ENCODE measurements at regions not wholly inside any gene's neighbourhood (a gene's known extent, or its start where the extent isn't known, plus 50 kb on each side); places are given as distances from the start of the nearest gene placed in this dataset.
A peak's percentile ranks its signal among the peaks of the same experiment; 100 is the strongest.

DNA sequence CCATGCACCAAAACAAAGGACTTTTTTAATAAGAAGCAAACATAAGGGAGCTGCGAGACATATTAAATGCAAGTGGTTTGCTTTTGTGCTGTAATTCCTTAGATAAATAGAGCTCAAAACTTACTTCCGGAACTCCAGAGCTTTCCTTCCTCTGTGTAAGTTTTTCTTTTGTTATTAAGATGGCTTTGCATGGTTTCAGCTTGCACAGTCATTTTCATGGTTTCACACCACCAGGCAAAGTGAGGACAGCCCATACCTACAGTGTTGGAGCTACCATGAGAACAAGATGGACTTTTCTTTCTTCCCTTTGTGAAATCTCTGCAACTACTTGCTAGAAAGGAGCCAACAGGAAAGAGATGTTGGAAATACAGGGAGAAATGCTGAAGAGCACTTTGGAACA lies 368.0 kb downstream of the SETD4 start:
- Histone ChIP-seq H3K9ac (ENCODE audit: low read depth, low read length) (no peak overlapping the region), H3K9me3 (ENCODE audit: control insufficient read depth, insufficient read depth, low read length) (no peaks in the 10 kb centered on the region), H3K4me1 (ENCODE audit: control insufficient read depth, insufficient read depth, low read length) (peaks cover 5% of the 10 kb centered on the region), H3K27ac (ENCODE audit: low read depth, low read length) (peak overlapping the region; percentile 6), H3K4me3 (ENCODE audit: low read depth, low read length) (no peak overlapping the region), H3K27me3 (ENCODE audit: control insufficient read depth, insufficient read depth, low read length) (no peaks in the 10 kb centered on the region), H3K36me3 (ENCODE audit: control insufficient read depth, insufficient read depth, low read length) (no peaks in the 10 kb centered on the region)

DNA sequence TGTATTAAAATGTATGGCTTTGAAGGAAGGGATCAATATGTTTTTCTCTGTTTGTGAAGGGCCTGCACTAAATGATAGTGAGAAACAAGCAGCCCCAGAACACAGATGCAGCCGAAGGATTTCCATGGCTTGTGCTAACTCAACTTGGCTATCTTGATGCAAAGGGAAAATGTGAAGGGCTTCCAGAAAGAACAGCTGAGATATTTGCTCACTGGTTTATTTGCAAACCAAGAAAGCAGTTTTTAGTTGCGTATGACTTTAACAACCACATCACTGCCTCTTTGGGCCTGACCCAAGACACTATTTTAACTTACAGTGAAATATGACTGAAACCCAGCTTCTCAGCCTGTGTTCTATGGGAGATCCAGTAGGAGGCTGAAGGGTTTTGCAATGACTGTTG lies 369.9 kb downstream of the SETD4 start:
- Histone ChIP-seq H3K27ac (ENCODE audit: low read depth, low read length) (no peak overlapping the region), H3K4me1 (ENCODE audit: control insufficient read depth, insufficient read depth, low read length) (peaks cover 5% of the 10 kb centered on the region), H3K4me3 (ENCODE audit: low read depth, low read length) (no peak overlapping the region), H3K9ac (ENCODE audit: low read depth, low read length) (no peak overlapping the region), H3K36me3 (ENCODE audit: control insufficient read depth, insufficient read depth, low read length) (no peaks in the 10 kb centered on the region), H3K9me3 (ENCODE audit: control insufficient read depth, insufficient read depth, low read length) (no peaks in the 10 kb centered on the region), H3K27me3 (ENCODE audit: control insufficient read depth, insufficient read depth, low read length) (no peaks in the 10 kb centered on the region)

DNA sequence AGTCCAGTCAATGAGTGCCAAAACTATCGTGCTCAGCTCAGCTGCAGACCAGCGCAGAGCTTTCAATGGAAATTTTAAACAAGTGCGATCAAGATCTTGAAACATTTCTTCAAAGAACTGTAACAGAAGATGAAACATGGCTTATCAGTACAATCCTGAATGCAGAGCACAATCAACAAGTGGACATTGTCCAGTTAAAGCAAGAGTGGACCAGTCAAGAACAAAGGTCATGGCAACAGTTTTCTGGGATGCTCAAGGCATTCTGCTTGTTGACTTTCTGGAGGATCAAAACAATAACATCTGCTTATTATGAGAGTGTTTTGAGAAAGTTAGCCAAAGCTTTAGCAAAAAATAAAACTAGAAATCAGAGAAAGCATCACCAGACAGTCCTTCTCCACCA lies 374.2 kb downstream of the SETD4 start:
- Histone ChIP-seq H3K27me3 (ENCODE audit: control insufficient read depth, insufficient read depth, low read length) (no peaks in the 10 kb centered on the region), H3K4me3 (ENCODE audit: low read depth, low read length) (no peak overlapping the region), H3K36me3 (ENCODE audit: control insufficient read depth, insufficient read depth, low read length) (no peaks in the 10 kb centered on the region), H3K9ac (ENCODE audit: low read depth, low read length) (no peak overlapping the region), H3K4me1 (ENCODE audit: control insufficient read depth, insufficient read depth, low read length) (no peaks in the 10 kb centered on the region), H3K9me3 (ENCODE audit: control insufficient read depth, insufficient read depth, low read length) (no peaks in the 10 kb centered on the region), H3K27ac (ENCODE audit: low read depth, low read length) (no peak overlapping the region)

DNA sequence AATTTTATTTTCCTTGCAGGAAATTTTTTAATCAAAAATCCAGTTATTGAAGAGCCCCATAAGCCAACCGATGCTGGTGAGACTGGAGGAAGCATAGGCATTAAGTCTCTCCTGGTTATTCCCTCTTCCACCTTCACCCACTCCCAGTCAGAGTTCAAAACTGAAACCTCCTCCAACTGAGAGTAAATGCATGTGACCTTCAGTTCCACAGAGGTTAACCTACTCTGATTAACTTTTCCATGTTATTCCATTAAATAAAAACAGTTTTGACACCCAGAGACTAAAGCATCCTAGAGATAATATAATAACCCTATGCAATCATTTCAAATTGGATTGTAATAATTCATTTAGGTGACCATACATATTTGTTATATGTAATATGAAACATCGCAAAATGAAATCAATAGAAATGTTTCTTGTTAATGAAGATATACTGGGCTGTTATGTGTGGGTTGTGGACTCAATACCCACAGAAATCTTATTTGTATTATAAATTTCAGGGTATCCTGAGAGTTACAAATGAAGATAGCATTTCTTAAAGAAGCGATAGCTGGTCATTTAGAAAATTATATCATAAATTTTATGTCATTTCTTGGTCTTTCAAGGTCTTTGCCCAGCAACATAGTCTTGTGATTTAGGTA lies 376.5 kb downstream of the SETD4 start:
- no peaks in the 10 kb centered on the region for H3K9me3 ChIP-seq (ENCODE audit: control insufficient read depth, insufficient read depth, low read length)
- no peaks in the 10 kb centered on the region for H3K36me3 ChIP-seq (ENCODE audit: control insufficient read depth, insufficient read depth, low read length)
- no peak overlapping the region for H3K4me3 ChIP-seq (ENCODE audit: low read depth, low read length)
- no peaks in the 10 kb centered on the region for H3K4me1 ChIP-seq (ENCODE audit: control insufficient read depth, insufficient read depth, low read length)
- H3K27me3 ChIP-seq (ENCODE audit: control insufficient read depth, insufficient read depth, low read length), result no peaks in the 10 kb centered on the region
- H3K9ac ChIP-seq (ENCODE audit: low read depth, low read length), result no peak overlapping the region
- no peak overlapping the region for H3K27ac ChIP-seq (ENCODE audit: low read depth, low read length)

DNA sequence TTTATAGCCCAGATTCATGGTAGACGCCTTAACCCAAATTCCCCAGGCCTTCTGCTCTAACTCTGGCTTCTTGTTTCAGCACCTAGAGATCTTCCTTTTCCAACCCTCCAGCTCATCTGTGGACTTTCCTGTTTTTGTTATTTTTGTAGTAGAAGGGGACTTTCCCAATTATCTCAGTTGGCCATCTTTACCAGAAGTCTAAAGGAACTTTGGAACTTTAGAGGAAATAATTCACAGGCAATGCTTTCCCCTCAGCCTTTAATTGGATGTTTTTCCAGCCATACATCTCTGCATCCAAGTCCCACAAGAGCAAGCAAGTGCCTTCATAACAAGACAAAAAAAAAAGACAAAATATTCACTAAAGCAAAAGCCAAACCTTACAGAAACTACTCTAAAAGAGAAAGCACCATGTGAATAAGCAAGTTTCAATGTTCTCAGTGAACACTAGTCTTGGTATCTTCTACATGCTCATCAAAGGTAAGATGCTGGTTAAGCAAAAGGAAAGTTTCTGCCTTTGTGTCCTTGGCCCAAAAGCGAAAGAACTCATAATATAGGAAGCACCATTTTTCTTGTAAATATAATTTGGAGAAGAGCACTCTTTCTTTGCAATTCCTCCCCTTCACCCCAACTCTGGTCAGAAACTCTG lies 377.3 kb downstream of the SETD4 start:
- Histone ChIP-seq H3K36me3 (ENCODE audit: control insufficient read depth, insufficient read depth, low read length) (no peaks in the 10 kb centered on the region), H3K27ac (ENCODE audit: low read depth, low read length) (no peak overlapping the region), H3K4me1 (ENCODE audit: control insufficient read depth, insufficient read depth, low read length) (no peaks in the 10 kb centered on the region), H3K27me3 (ENCODE audit: control insufficient read depth, insufficient read depth, low read length) (no peaks in the 10 kb centered on the region), H3K9me3 (ENCODE audit: control insufficient read depth, insufficient read depth, low read length) (no peaks in the 10 kb centered on the region), H3K4me3 (ENCODE audit: low read depth, low read length) (no peak overlapping the region), H3K9ac (ENCODE audit: low read depth, low read length) (no peak overlapping the region)

DNA sequence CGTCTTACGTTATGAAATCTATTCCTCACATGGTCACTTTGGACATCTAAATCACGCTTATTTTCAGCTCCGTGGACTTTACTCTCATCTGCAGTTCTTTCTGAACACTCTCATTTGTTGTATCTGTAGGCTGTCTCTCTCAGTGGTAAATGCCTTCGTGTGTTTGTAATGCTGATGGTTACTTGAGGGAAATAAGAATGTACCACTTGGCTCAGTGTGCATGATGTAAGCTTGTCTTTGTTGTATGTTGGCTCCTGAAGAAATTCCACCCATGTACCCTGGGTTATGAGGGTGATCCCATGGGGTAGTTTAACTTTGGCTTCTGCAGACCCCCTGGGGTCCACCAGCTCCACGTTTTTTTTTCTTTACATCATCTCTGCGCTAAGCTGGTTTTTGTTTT lies 378.4 kb downstream of the SETD4 start:
- H3K27me3 ChIP-seq (ENCODE audit: control insufficient read depth, insufficient read depth, low read length), result no peaks in the 10 kb centered on the region
- no peaks in the 10 kb centered on the region for H3K4me1 ChIP-seq (ENCODE audit: control insufficient read depth, insufficient read depth, low read length)
- H3K27ac ChIP-seq (ENCODE audit: low read depth, low read length), result no peak overlapping the region
- H3K4me3 ChIP-seq (ENCODE audit: low read depth, low read length), result no peak overlapping the region
- no peaks in the 10 kb centered on the region for H3K36me3 ChIP-seq (ENCODE audit: control insufficient read depth, insufficient read depth, low read length)
- no peaks in the 10 kb centered on the region for H3K9me3 ChIP-seq (ENCODE audit: control insufficient read depth, insufficient read depth, low read length)
- H3K9ac ChIP-seq (ENCODE audit: low read depth, low read length), result no peak overlapping the region

DNA sequence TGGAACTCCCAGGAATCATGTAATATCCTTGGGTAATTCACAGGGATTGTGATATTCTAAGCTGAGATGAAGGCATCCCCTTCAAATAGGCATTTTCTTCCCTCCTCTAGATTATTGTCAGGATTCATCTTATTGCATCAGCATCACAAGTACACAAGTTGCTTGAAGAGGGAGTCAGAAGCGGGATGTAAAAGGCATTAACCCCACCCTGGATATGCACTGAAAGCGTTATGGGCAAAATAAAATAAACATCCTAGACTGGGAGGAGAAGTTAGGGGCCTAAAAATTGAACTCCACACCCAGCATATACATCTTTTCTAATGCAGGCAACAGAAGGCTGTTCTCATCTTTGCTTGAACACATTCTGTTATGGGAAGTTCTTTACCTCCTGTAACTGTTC lies 381.2 kb downstream of the SETD4 start:
- Histone ChIP-seq H3K4me1 (ENCODE audit: control insufficient read depth, insufficient read depth, low read length) (no peaks in the 10 kb centered on the region), H3K4me3 (ENCODE audit: low read depth, low read length) (no peak overlapping the region), H3K9me3 (ENCODE audit: control insufficient read depth, insufficient read depth, low read length) (no peaks in the 10 kb centered on the region), H3K27me3 (ENCODE audit: control insufficient read depth, insufficient read depth, low read length) (no peaks in the 10 kb centered on the region), H3K27ac (ENCODE audit: low read depth, low read length) (no peak overlapping the region), H3K9ac (ENCODE audit: low read depth, low read length) (no peak overlapping the region), H3K36me3 (ENCODE audit: control insufficient read depth, insufficient read depth, low read length) (no peaks in the 10 kb centered on the region)

DNA sequence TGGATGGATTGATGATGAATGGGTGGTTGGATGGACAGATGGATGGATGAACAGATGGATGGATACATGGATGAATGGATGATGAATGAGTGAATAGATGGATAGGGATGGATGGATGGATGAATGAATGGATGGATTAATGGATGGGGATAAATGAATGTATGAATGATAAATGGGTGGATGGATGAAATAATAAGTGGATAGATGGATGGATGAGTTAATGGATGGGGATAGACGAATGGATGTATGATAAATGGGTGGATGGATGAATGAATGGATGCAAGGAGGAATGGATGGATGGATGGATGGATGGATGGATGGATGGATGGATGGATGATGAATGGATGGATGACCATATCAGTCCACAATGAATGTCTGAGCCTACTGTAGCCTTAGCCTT lies 381.9 kb downstream of the SETD4 start:
- H3K36me3 ChIP-seq (ENCODE audit: control insufficient read depth, insufficient read depth, low read length), result no peaks in the 10 kb centered on the region
- H3K4me1 ChIP-seq (ENCODE audit: control insufficient read depth, insufficient read depth, low read length), result no peaks in the 10 kb centered on the region
- no peaks in the 10 kb centered on the region for H3K27me3 ChIP-seq (ENCODE audit: control insufficient read depth, insufficient read depth, low read length)
- no peak overlapping the region for H3K4me3 ChIP-seq (ENCODE audit: low read depth, low read length)
- H3K9ac ChIP-seq (ENCODE audit: low read depth, low read length), result no peak overlapping the region
- H3K9me3 ChIP-seq (ENCODE audit: control insufficient read depth, insufficient read depth, low read length), result no peaks in the 10 kb centered on the region
- no peak overlapping the region for H3K27ac ChIP-seq (ENCODE audit: low read depth, low read length)

DNA sequence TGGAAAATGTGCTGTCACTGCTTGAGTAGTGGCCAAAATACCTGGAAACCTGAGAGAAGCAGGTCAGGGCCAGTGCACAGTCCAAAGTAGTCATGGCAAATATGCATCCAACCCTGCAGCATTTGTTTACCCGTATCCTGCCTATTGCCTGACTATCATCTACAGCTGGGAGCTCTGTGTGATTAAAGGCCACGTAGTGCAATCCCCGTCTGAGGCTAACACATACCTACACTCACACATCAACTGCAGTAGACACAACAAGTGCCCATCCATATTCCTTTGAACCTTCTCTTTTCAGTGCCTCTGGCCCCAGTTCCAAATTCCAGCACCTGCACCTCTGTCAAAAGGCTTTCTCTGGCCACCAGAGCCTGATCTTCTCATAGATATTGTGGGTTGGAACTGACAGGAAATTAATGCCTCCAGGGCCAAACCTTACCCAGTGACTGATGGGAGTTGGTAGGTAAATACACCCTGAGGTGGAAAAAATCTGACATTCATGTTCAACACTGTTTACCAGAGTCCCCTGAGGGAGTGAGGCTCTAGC lies 383.0 kb downstream of the SETD4 start:
- Histone ChIP-seq H3K4me1 (ENCODE audit: control insufficient read depth, insufficient read depth, low read length) (no peaks in the 10 kb centered on the region), H3K9me3 (ENCODE audit: control insufficient read depth, insufficient read depth, low read length) (no peaks in the 10 kb centered on the region), H3K27ac (ENCODE audit: low read depth, low read length) (no peak overlapping the region), H3K36me3 (ENCODE audit: control insufficient read depth, insufficient read depth, low read length) (no peaks in the 10 kb centered on the region), H3K27me3 (ENCODE audit: control insufficient read depth, insufficient read depth, low read length) (no peaks in the 10 kb centered on the region), H3K9ac (ENCODE audit: low read depth, low read length) (no peak overlapping the region), H3K4me3 (ENCODE audit: low read depth, low read length) (no peak overlapping the region)

DNA sequence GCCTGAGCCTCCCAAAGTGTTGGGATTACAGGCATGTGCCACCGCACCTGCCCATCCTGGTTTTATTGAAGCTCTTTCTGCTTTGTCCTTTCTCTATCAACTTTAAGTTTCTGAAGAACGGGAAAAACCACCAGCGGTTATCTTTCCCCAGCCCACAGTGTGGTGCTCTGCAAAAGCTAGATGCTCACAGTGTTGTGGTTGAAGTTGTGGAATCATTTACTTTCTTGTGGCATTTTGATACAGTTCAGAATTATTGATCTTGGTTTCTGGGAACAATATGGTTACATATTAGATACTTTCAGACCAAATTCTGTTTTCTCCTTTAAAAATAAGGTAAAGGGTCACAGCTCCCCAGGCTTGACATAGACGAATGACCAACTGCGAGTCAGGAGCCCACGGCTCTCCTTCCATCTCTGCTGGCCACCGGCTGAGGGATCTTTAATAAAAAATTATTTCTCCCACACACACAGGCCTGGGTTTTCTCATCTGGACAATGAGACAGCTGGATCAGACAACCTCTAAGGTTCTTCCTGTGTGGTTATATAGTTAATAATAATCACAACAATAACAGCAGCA lies 385.3 kb downstream of the SETD4 start:
- Histone ChIP-seq H3K4me3 (ENCODE audit: low read depth, low read length) (no peak overlapping the region), H3K9me3 (ENCODE audit: control insufficient read depth, insufficient read depth, low read length) (no peaks in the 10 kb centered on the region)

DNA sequence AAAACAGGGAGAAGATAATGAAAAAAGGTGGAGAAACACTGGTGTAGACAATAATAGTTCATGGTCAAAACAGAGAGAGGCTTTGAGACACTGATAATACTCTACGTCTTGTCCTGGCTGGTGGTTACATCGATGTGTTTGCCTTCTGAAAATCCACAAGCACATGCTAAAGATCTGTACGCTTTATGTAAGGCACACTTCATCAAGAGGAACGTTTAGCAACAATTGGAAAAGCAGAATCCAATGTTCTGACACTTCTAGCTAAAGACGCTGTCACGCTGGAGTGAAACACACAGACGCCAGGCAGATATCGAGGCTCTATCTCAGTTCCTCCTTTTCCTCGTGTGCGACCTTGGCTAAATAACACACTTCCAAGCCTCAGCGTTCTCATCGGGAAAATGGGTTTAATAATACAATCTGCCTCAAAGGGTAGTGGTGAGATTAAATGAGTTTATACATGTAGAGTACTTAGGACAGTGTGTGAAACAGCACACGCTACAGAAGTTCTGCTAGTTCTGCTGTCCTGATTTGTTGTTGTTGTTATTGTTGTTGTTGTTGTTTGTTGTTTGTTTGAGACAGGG lies 386.1 kb downstream of the SETD4 start:
- Histone ChIP-seq H3K36me3 (ENCODE audit: control insufficient read depth, insufficient read depth, low read length) (no peaks in the 10 kb centered on the region), H3K9me3 (ENCODE audit: control insufficient read depth, insufficient read depth, low read length) (no peaks in the 10 kb centered on the region), H3K9ac (ENCODE audit: low read depth, low read length) (no peak overlapping the region), H3K27ac (ENCODE audit: low read depth, low read length) (no peak overlapping the region), H3K4me1 (ENCODE audit: control insufficient read depth, insufficient read depth, low read length) (no peaks in the 10 kb centered on the region), H3K27me3 (ENCODE audit: control insufficient read depth, insufficient read depth, low read length) (no peaks in the 10 kb centered on the region), H3K4me3 (ENCODE audit: low read depth, low read length) (no peak overlapping the region)

More for the DNA sequence above, 385.3 kb downstream of the SETD4 start:
- Histone ChIP-seq H3K27me3 (ENCODE audit: control insufficient read depth, insufficient read depth, low read length) (no peaks in the 10 kb centered on the region), H3K9ac (ENCODE audit: low read depth, low read length) (no peak overlapping the region), H3K27ac (ENCODE audit: low read depth, low read length) (no peak overlapping the region), H3K36me3 (ENCODE audit: control insufficient read depth, insufficient read depth, low read length) (no peaks in the 10 kb centered on the region), H3K4me1 (ENCODE audit: control insufficient read depth, insufficient read depth, low read length) (no peaks in the 10 kb centered on the region)

Measured in HUES48 (cell line).